Suprapubic skin (tissue), 4 donors: ENCODE measurements at regions not wholly inside any gene's neighbourhood (a gene's known extent, or its start where the extent isn't known, plus 50 kb on each side); places are given as distances from the start of the nearest gene placed in this dataset.
"Not testable (repeated sequence)": the region's sequence is repeated elsewhere in the genome, so short reads cannot be mapped to it uniquely, and the experiment has no call there.

Experiments used
- DNase-seq, 2 donors: peaks; one replicate each; pipeline ENCODE4 v3.0.0-alpha.2; 2019; ENCODE audit warnings: low spot score in 2 of 2
- H3K27ac ChIP-seq: fragments of 200-600 bp; sonication (generic); one replicate; pipeline ENCODE4 v1.5.1; 2019
- H3K27me3 ChIP-seq: fragments of 200-600 bp; sonication (generic); one replicate; pipeline ENCODE4 v1.5.1; 2019
- H3K36me3 ChIP-seq: fragments of 200-600 bp; sonication (generic); one replicate; pipeline ENCODE4 v1.5.1; 2019
- H3K4me1 ChIP-seq: fragments of 200-600 bp; sonication (generic); one replicate; pipeline ENCODE4 v1.5.1; 2019
- H3K4me3 ChIP-seq: fragments of 200-600 bp; sonication (generic); one replicate; pipeline ENCODE4 v1.5.1; 2019; ENCODE audit warnings: mild to moderate bottlenecking
- H3K9me3 ChIP-seq: fragments of 200-600 bp; sonication (generic); one replicate; pipeline ENCODE4 v1.5.1; 2019
- EP300 ChIP-seq: sonication (generic); formaldehyde crosslinking; IDR thresholded peaks from one replicate; pipeline ENCODE4 v1.6.1; 2017; ENCODE audit warnings: antibody characterized with exemption
- POLR2A ChIP-seq, 2 donors: fragments of 450-650 bp; IDR thresholded peaks; one replicate each; pipeline ENCODE4 v1.6.1; 2017; ENCODE audit warnings: antibody characterized with exemption in 2 of 2, mild to moderate bottlenecking in 2 of 2, moderate library complexity in 2 of 2
- POLR2AphosphoS5 ChIP-seq, 3 donors: sonication (generic); formaldehyde crosslinking; IDR thresholded peaks; one replicate each; pipeline ENCODE4 v1.6.1; 2017; ENCODE audit warnings: antibody characterized with exemption in 3 of 3
- WGBS: methylation state at CpG from one replicate; pipeline ENCODE4 v1.1.5; 2018; 5-methylcytosine and 5-hydroxymethylcytosine counted together
- TF ChIP-seq, protein P1 (sequence below), 2 donors: fragments of 200-600 bp in 1 of 2; fragments of 450-650 bp in 1 of 2; sonication (generic) in 1 of 2; IDR thresholded peaks; one replicate each; pipeline ENCODE4 v1.5.1; 2016 to 2019; ENCODE audit warnings: antibody characterized with exemption in 2 of 2, mild to moderate bottlenecking in 1 of 2, moderate library complexity in 1 of 2

DNA sequence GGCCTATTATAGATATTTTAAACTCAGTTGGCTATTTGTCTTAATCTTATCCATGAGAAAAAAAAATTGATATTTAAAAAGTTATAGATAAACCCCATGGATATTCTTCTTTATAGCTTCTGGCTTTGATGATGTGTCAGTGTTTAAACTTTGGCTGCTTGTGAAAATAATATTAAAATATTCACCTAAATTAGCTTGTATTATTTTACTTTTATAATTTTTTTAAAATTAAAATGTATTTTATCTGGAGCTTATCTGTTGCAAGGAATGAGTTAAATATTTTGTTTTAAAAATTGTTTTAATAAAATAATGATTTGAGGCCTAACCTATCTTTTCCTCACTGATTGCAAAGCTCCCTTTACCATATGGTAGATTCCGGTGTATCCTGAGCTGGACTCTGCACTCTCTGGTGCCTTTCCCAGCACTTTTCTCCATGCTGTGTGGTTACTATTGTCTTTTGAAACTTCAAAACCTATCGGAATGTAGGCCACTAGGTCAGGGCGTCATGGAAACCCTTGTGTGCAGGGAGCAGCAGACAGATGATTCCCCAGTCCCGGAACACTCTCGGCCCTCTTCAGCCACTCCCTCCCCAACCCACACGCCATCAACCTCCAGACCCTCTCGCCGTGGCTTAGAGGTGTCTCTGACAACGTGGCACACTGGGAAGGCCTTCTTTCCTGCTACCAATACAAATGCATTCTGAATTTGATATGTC is 252.3 kb upstream of the ATP10A start:
- TF ChIP-seq POLR2AphosphoS5 (IDR thresholded peaks at IDR 0.05) (no peak), POLR2A (IDR thresholded peaks at IDR 0.05) (no peak), EP300 (no peak)
- DNase-seq = no peak
- Histone ChIP-seq H3K27me3 (no peaks in the 10 kb centered on the region), H3K27ac (no peak overlapping the region), H3K4me1 (peaks cover 8% of the 10 kb centered on the region), H3K36me3 (no peaks in the 10 kb centered on the region), H3K9me3 (no peaks in the 10 kb centered on the region), H3K4me3 (no peak overlapping the region)
- 54% methylated on average over 9 of the region's 9 CpGs for WGBS

DNA sequence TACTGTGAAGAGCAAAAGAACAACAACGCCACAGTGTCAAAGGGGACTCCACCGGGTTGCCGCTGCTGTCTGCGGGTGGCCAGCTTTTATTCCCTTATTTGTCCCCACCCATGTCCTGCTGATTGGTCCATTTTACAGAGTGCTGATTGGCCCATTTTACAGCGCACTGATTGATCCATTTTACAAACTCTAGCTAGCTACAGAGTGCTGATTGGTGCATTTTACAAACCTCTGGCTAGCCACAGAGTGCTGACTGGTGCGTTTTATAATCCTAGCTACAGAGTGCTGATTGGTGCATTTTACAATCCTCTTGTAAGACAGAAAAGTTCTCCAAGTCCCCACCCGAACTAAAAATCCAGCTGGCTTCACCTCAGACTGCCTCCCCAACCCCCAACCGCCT is 251.0 kb upstream of the ATP10A start:
- not testable (repeated sequence) for H3K4me1 ChIP-seq, H3K9me3 ChIP-seq, H3K36me3 ChIP-seq, H3K27ac ChIP-seq, H3K4me3 ChIP-seq, DNase-seq, H3K27me3 ChIP-seq
- 90% methylated on average over 8 of the region's 8 CpGs for WGBS

DNA sequence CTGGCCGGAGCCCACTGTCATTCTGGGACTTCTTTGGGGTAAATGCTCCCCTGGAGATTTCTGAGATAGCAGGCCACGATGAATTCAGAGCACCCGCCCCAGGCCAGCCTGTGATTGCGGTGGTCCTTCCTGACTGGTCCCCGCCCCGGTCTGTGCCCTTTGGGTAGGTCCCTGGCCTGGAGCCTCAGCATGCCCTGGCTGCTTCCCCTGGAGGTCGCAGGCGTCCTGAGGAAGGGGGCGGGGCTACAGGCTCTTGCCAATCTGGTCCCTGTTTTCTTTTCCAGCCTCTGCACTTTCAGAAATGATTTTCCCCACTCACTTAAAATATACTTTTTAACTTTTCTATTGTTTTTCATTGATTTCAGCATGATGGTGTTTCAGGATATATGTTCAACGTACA is 250.2 kb upstream of the ATP10A start:
- Histone ChIP-seq H3K4me1 (peaks cover 8% of the 10 kb centered on the region), H3K9me3 (no peaks in the 10 kb centered on the region), H3K36me3 (no peaks in the 10 kb centered on the region), H3K27me3 (no peaks in the 10 kb centered on the region), H3K27ac (no peak overlapping the region), H3K4me3 (no peak overlapping the region)
- no peak for DNase-seq
- TF ChIP-seq POLR2AphosphoS5 (IDR thresholded peaks at IDR 0.05) = no peak
- TF ChIP-seq EP300 = no peak
- TF ChIP-seq, protein P1, sequence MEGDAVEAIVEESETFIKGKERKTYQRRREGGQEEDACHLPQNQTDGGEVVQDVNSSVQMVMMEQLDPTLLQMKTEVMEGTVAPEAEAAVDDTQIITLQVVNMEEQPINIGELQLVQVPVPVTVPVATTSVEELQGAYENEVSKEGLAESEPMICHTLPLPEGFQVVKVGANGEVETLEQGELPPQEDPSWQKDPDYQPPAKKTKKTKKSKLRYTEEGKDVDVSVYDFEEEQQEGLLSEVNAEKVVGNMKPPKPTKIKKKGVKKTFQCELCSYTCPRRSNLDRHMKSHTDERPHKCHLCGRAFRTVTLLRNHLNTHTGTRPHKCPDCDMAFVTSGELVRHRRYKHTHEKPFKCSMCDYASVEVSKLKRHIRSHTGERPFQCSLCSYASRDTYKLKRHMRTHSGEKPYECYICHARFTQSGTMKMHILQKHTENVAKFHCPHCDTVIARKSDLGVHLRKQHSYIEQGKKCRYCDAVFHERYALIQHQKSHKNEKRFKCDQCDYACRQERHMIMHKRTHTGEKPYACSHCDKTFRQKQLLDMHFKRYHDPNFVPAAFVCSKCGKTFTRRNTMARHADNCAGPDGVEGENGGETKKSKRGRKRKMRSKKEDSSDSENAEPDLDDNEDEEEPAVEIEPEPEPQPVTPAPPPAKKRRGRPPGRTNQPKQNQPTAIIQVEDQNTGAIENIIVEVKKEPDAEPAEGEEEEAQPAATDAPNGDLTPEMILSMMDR (IDR thresholded peaks at IDR 0.05) = no peak
- no peak for TF ChIP-seq POLR2A (IDR thresholded peaks at IDR 0.05)
- 68% methylated on average over 10 of the region's 10 CpGs for WGBS

DNA sequence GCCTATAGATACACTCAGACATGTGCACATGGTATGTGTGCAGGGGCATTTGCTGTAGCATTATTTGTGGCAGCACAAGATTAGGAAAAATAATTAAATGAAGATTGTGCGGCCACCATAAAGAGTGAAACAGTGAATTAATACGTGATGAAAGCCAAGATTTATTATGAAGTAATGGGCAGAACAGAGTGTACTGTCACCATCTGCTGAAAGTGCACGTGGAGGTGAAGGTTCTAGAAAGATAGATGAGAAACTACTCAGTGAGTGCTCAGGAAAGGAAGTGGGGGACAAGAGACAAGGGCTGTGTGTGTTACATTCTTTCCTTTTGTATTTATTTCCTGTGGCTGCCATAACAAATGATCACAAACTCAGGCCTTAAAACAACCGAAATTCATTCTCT is 246.1 kb upstream of the ATP10A start:
- H3K36me3 ChIP-seq = no peaks in the 10 kb centered on the region
- peaks cover 6% of the 10 kb centered on the region for H3K9me3 ChIP-seq
- H3K4me1 ChIP-seq = no peaks in the 10 kb centered on the region
- no peak for TF ChIP-seq EP300
- TF ChIP-seq, protein P1 (IDR thresholded peaks at IDR 0.05) = no peak
- TF ChIP-seq POLR2AphosphoS5 (IDR thresholded peaks at IDR 0.05) = no peak
- TF ChIP-seq POLR2A (IDR thresholded peaks at IDR 0.05) = no peak
- no peak overlapping the region for H3K4me3 ChIP-seq
- 74% methylated on average over 4 of the region's 4 CpGs for WGBS
- no peaks in the 10 kb centered on the region for H3K27me3 ChIP-seq
- no peak for DNase-seq
- H3K27ac ChIP-seq = no peak overlapping the region

DNA sequence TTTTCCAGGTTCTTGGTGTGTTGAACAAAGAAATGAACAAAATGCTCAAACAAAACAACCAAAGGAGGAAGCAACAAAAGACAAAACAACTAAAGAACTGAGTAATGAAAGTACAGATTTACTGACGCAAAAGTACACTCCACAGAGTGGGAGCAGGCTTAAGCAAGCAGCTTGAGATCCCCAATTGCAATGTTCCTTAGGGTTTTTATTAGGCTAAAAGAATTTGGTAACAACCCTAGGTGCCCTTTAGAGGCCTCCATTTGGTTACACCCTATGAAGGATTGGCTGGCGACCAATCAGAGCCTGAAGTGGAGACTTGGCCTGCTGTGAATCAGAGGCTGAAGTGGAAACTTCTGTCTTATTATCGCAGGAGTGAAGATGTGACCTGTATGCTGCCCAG is 243.4 kb upstream of the ATP10A start:
- H3K27me3 ChIP-seq = no peaks in the 10 kb centered on the region
- TF ChIP-seq POLR2AphosphoS5 (IDR thresholded peaks at IDR 0.05) = no peak
- TF ChIP-seq POLR2A (IDR thresholded peaks at IDR 0.05) = no peak
- TF ChIP-seq, protein P1 (IDR thresholded peaks at IDR 0.05) = no peak
- no peak for DNase-seq
- no peak overlapping the region for H3K4me3 ChIP-seq
- WGBS = 97% methylated on average over 3 of the region's 3 CpGs
- peaks cover 6% of the 10 kb centered on the region for H3K9me3 ChIP-seq
- H3K36me3 ChIP-seq = no peaks in the 10 kb centered on the region
- H3K27ac ChIP-seq = no peak overlapping the region
- peaks cover 6% of the 10 kb centered on the region for H3K4me1 ChIP-seq

DNA sequence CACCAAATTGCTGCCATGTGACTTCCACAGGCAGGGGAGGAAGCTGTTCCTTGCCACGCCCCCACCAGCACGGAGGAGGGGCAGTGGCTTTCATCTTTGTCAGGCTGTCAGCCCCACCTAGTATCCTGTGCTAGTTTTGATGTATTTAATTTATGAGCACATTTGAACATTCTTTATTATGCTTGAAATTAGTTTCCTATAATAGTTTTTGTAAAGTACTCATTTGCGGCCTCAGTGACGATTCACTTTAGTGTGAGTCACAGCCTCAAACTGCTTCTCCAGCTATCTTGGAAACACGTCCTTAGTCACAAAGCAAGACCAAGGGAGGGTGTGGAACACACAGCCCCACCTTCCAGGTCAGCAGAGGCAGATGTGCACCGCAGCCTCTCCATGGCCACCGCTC is 239.9 kb upstream of the ATP10A start:
- H3K4me3 ChIP-seq = no peak overlapping the region
- H3K36me3 ChIP-seq = no peaks in the 10 kb centered on the region
- no peak for DNase-seq
- peaks cover 6% of the 10 kb centered on the region for H3K4me1 ChIP-seq
- TF ChIP-seq, protein P1 (IDR thresholded peaks at IDR 0.05) = no peak
- no peak for TF ChIP-seq POLR2AphosphoS5 (IDR thresholded peaks at IDR 0.05)
- TF ChIP-seq POLR2A (IDR thresholded peaks at IDR 0.05) = no peak
- no peak for TF ChIP-seq EP300
- H3K27ac ChIP-seq = no peak overlapping the region
- 33% methylated on average over 7 of the region's 7 CpGs for WGBS
- no peaks in the 10 kb centered on the region for H3K27me3 ChIP-seq
- peaks cover 6% of the 10 kb centered on the region for H3K9me3 ChIP-seq
